NCI-H510A treated with DMSO at 0.1 percent for 48 hours (cell line): ENCODE measurements at regions not wholly inside any gene's neighbourhood (a gene's known extent, or its start where the extent isn't known, plus 50 kb on each side); places are given as distances from the start of the nearest gene placed in this dataset.

Experiments used
- DNase-seq: peaks from one replicate; lab custom pipeline; 2025; lab: John Stamatoyannopoulos, UW

- no peak for DNase-seq
These were observed 77.8 kb upstream of the CTTNBP2NL start for GRCh38 chr1:112318263-112318662.

- no peak for DNase-seq
These were observed 77.2 kb upstream of the CTTNBP2NL start for GRCh38 chr1:112318698-112319370.

GRCh38 chr1:112319371-112320040, 76.5 kb upstream of the CTTNBP2NL start:
- no peak for DNase-seq

- DNase-seq, result no peak
These were observed 76.0 kb upstream of the CTTNBP2NL start for GRCh38 chr1:112320058-112320457.

- no peak for DNase-seq
These were observed 74.0 kb upstream of the CTTNBP2NL start for GRCh38 chr1:112322018-112322417.

GRCh38 chr1:112322983-112323678, 72.9 kb upstream of the CTTNBP2NL start:
- no peak for DNase-seq

- no peak for DNase-seq
These were observed 70.5 kb upstream of the CTTNBP2NL start for GRCh38 chr1:112325504-112325903.

- DNase-seq, result no peak
These were observed 67.4 kb upstream of the CTTNBP2NL start for GRCh38 chr1:112328600-112328999.

GRCh38 chr1:112332176-112333150, 63.6 kb upstream of the CTTNBP2NL start:
- no peak for DNase-seq

- DNase-seq, result no peak
These were observed 60.7 kb upstream of the CTTNBP2NL start for GRCh38 chr1:112335351-112335750.

GRCh38 chr1:112337028-112337531, 58.9 kb upstream of the CTTNBP2NL start:
- DNase-seq, result peak; percentile 11

GRCh38 chr1:112341986-112342385, 54.0 kb upstream of the CTTNBP2NL start:
- DNase-seq, result no peak

- peak; percentile 16 for DNase-seq
These were observed 53.5 kb upstream of the CTTNBP2NL start for GRCh38 chr1:112342558-112342957.

- no peak for DNase-seq
These were observed 51.1 kb upstream of the CTTNBP2NL start for GRCh38 chr1:112344754-112345423.
